Suprapubic skin (tissue), 4 donors: ENCODE measurements at regions not wholly inside any gene's neighbourhood (a gene's known extent, or its start where the extent isn't known, plus 50 kb on each side); places are given as distances from the start of the nearest gene placed in this dataset.

ENCODE experiments used
- DNase-seq, 2 donors: peaks; one replicate each; pipeline ENCODE4 v3.0.0-alpha.2; 2019; ENCODE audit warnings: low spot score in 2 of 2
- H3K27ac ChIP-seq: fragments of 200-600 bp; sonication (generic); one replicate; pipeline ENCODE4 v1.5.1; 2019
- H3K27me3 ChIP-seq: fragments of 200-600 bp; sonication (generic); one replicate; pipeline ENCODE4 v1.5.1; 2019
- H3K36me3 ChIP-seq: fragments of 200-600 bp; sonication (generic); one replicate; pipeline ENCODE4 v1.5.1; 2019
- H3K4me1 ChIP-seq: fragments of 200-600 bp; sonication (generic); one replicate; pipeline ENCODE4 v1.5.1; 2019
- H3K4me3 ChIP-seq: fragments of 200-600 bp; sonication (generic); one replicate; pipeline ENCODE4 v1.5.1; 2019; ENCODE audit warnings: mild to moderate bottlenecking
- H3K9me3 ChIP-seq: fragments of 200-600 bp; sonication (generic); one replicate; pipeline ENCODE4 v1.5.1; 2019
- CTCF ChIP-seq, 2 donors: fragments of 200-600 bp in 1 of 2; fragments of 450-650 bp in 1 of 2; sonication (generic) in 1 of 2; IDR thresholded peaks; one replicate each; pipeline ENCODE4 v1.5.1; 2016 to 2019; ENCODE audit warnings: antibody characterized with exemption in 2 of 2, mild to moderate bottlenecking in 1 of 2, moderate library complexity in 1 of 2
- EP300 ChIP-seq: sonication (generic); formaldehyde crosslinking; IDR thresholded peaks from one replicate; pipeline ENCODE4 v1.6.1; 2017; ENCODE audit warnings: antibody characterized with exemption
- POLR2A ChIP-seq, 2 donors: fragments of 450-650 bp; IDR thresholded peaks; one replicate each; pipeline ENCODE4 v1.6.1; 2017; ENCODE audit warnings: antibody characterized with exemption in 2 of 2, mild to moderate bottlenecking in 2 of 2, moderate library complexity in 2 of 2
- POLR2AphosphoS5 ChIP-seq, 3 donors: sonication (generic); formaldehyde crosslinking; IDR thresholded peaks; one replicate each; pipeline ENCODE4 v1.6.1; 2017; ENCODE audit warnings: antibody characterized with exemption in 3 of 3
- WGBS: methylation state at CpG from one replicate; pipeline ENCODE4 v1.1.5; 2018; 5-methylcytosine and 5-hydroxymethylcytosine counted together

- Histone ChIP-seq H3K27me3 (no peaks in the 10 kb centered on the region), H3K4me3 (no peak overlapping the region), H3K4me1 (no peaks in the 10 kb centered on the region), H3K36me3 (no peaks in the 10 kb centered on the region), H3K9me3 (no peaks in the 10 kb centered on the region), H3K27ac (no peak overlapping the region)
- DNase-seq, result no peak
- TF ChIP-seq EP300 (no peak), POLR2A (IDR thresholded peaks at IDR 0.05) (no peak), POLR2AphosphoS5 (IDR thresholded peaks at IDR 0.05) (no peak), CTCF (IDR thresholded peaks at IDR 0.05) (no peak)
These were observed 114.0 kb upstream of the NAMPT start for GRCh38 chr7:106398786-106399185.

GRCh38 chr7:106397994-106398393, 113.2 kb upstream of the NAMPT start:
- no peak overlapping the region for H3K4me3 ChIP-seq
- no peak for DNase-seq
- no peaks in the 10 kb centered on the region for H3K27me3 ChIP-seq
- 91% methylated on average over 5 of the region's 5 CpGs for WGBS
- H3K36me3 ChIP-seq, result no peaks in the 10 kb centered on the region
- H3K4me1 ChIP-seq, result no peaks in the 10 kb centered on the region
- H3K9me3 ChIP-seq, result no peaks in the 10 kb centered on the region
- H3K27ac ChIP-seq, result no peak overlapping the region
- no peak for TF ChIP-seq POLR2AphosphoS5 (IDR thresholded peaks at IDR 0.05)
- no peak for TF ChIP-seq POLR2A (IDR thresholded peaks at IDR 0.05)
- no peak for TF ChIP-seq CTCF (IDR thresholded peaks at IDR 0.05)
- TF ChIP-seq EP300, result no peak

GRCh38 chr7:106394526-106394925, 109.7 kb upstream of the NAMPT start:
- Histone ChIP-seq H3K9me3 (no peaks in the 10 kb centered on the region), H3K36me3 (no peaks in the 10 kb centered on the region), H3K4me1 (no peaks in the 10 kb centered on the region), H3K4me3 (no peak overlapping the region), H3K27me3 (no peaks in the 10 kb centered on the region), H3K27ac (no peak overlapping the region)
- TF ChIP-seq EP300 (no peak), POLR2A (IDR thresholded peaks at IDR 0.05) (no peak), CTCF (IDR thresholded peaks at IDR 0.05) (no peak), POLR2AphosphoS5 (IDR thresholded peaks at IDR 0.05) (no peak)
- no peak for DNase-seq

GRCh38 chr7:106393564-106394251, 108.9 kb upstream of the NAMPT start:
- TF ChIP-seq CTCF (IDR thresholded peaks at IDR 0.05), result no peak
- no peak for TF ChIP-seq POLR2A (IDR thresholded peaks at IDR 0.05)
- TF ChIP-seq POLR2AphosphoS5 (IDR thresholded peaks at IDR 0.05), result no peak
- no peak overlapping the region for H3K4me3 ChIP-seq
- WGBS, result 74% methylated on average over 6 of the region's 6 CpGs
- no peak for DNase-seq
- no peak overlapping the region for H3K27ac ChIP-seq
- H3K36me3 ChIP-seq, result no peaks in the 10 kb centered on the region
- no peaks in the 10 kb centered on the region for H3K27me3 ChIP-seq
- no peaks in the 10 kb centered on the region for H3K4me1 ChIP-seq
- no peaks in the 10 kb centered on the region for H3K9me3 ChIP-seq

- TF ChIP-seq CTCF (IDR thresholded peaks at IDR 0.05) (no peak), EP300 (no peak), POLR2AphosphoS5 (IDR thresholded peaks at IDR 0.05) (no peak), POLR2A (IDR thresholded peaks at IDR 0.05) (no peak)
- 71% methylated on average over 2 of the region's 2 CpGs for WGBS
- Histone ChIP-seq H3K4me1 (no peaks in the 10 kb centered on the region), H3K9me3 (no peaks in the 10 kb centered on the region), H3K4me3 (no peak overlapping the region), H3K27me3 (no peaks in the 10 kb centered on the region), H3K36me3 (no peaks in the 10 kb centered on the region), H3K27ac (no peak overlapping the region)
- no peak for DNase-seq
These were observed 107.8 kb upstream of the NAMPT start for GRCh38 chr7:106392590-106392989.
